ENCODE measurements at regions not wholly inside any gene's neighbourhood (a gene's known extent, or its start where the extent isn't known, plus 50 kb on each side); places are given as distances from the start of the nearest gene placed in this dataset.

- intact Hi-C loops (cut with micrococcal nuclease; ENCODE audit: unreplicated experiment) = no loop called here
- Histone ChIP-seq H3K4me2 (ENCODE audit: control insufficient read depth, insufficient read depth) (no peak overlapping the region), H3K36me3 (ENCODE audit: control insufficient read depth in 2 of 2, insufficient read depth in 2 of 2, low read length in 1 of 2) (no peaks in the 10 kb centered on the region), H3K27ac (ENCODE audit: control insufficient read depth, insufficient read depth) (no peak overlapping the region), H3K9me3 (replicated peaks; ENCODE audit: control insufficient read depth, insufficient read depth, low read length) (no peaks in the 10 kb centered on the region), H3K4me1 (ENCODE audit: control insufficient read depth, insufficient read depth, low read length) (no peaks in the 10 kb centered on the region), H4K20me1 (ENCODE audit: control insufficient read depth, insufficient read depth) (no peaks in the 10 kb centered on the region), H3K9ac (ENCODE audit: control insufficient read depth, insufficient read depth, low read length) (no peak overlapping the region), H2AFZ (ENCODE audit: control insufficient read depth, low read depth, low read length) (no peak overlapping the region), H3K79me2 (ENCODE audit: control insufficient read depth, insufficient read depth, low read length) (no peaks in the 10 kb centered on the region), H3K27me3 (replicated peaks in 1 of 2; ENCODE audit: control insufficient read depth in 2 of 2, insufficient read depth in 2 of 2, low read length in 1 of 2) (no peaks in the 10 kb centered on the region), H3K4me3 (no peak overlapping the region)
- in situ Hi-C loops (cut with MboI) = no loop called here
- ChIA-PET RAD21 (ENCODE audit: unreplicated experiment) (no interaction called here), POLR2A (no interaction called here), CTCF (no interaction called here), SMC1A (ENCODE audit: uncharacterized antibody, unreplicated experiment) (no interaction called here)
- ATAC-seq (no peak), FAIRE-seq (no peak), DNase-seq (ENCODE audit: low read depth, low spot score) (no peak)
- TF ChIP-seq, protein P1, sequence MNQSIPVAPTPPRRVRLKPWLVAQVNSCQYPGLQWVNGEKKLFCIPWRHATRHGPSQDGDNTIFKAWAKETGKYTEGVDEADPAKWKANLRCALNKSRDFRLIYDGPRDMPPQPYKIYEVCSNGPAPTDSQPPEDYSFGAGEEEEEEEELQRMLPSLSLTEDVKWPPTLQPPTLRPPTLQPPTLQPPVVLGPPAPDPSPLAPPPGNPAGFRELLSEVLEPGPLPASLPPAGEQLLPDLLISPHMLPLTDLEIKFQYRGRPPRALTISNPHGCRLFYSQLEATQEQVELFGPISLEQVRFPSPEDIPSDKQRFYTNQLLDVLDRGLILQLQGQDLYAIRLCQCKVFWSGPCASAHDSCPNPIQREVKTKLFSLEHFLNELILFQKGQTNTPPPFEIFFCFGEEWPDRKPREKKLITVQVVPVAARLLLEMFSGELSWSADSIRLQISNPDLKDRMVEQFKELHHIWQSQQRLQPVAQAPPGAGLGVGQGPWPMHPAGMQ (IDR thresholded peaks at IDR 0.05; ENCODE audit: borderline replicate concordance) = no peak
- TF ChIP-seq STAT1 (conservative IDR thresholded peaks at IDR 0.05) = no peak
- no peak for TF ChIP-seq RB1 (IDR thresholded peaks at IDR 0.05; ENCODE audit: borderline replicate concordance)
- no peak for TF ChIP-seq NFIC (IDR thresholded peaks at IDR 0.05; ENCODE audit: low read depth, low read length)
- no peak for TF ChIP-seq POLR2AphosphoS5 (IDR thresholded peaks at IDR 0.05; ENCODE audit: low read length)
- TF ChIP-seq MYC (IDR thresholded peaks at IDR 0.05; ENCODE audit: insufficient read depth, insufficient read length, insufficient replicate concordance, low read length, severe bottlenecking) = no peak
- TF ChIP-seq WRNIP1 (IDR thresholded peaks at IDR 0.05; ENCODE audit: borderline replicate concordance, low read depth, low read length) = no peak
- TF ChIP-seq EED (IDR thresholded peaks at IDR 0.05; ENCODE audit: low read depth) = no peak
- TF ChIP-seq EP300 (IDR thresholded peaks at IDR 0.05; ENCODE audit: borderline replicate concordance in 1 of 2, control insufficient read depth in 1 of 2, low read depth in 2 of 2, low read length in 2 of 2) = no peak
- no peak for TF ChIP-seq DPF2 (IDR thresholded peaks at IDR 0.05)
- TF ChIP-seq, protein P2, sequence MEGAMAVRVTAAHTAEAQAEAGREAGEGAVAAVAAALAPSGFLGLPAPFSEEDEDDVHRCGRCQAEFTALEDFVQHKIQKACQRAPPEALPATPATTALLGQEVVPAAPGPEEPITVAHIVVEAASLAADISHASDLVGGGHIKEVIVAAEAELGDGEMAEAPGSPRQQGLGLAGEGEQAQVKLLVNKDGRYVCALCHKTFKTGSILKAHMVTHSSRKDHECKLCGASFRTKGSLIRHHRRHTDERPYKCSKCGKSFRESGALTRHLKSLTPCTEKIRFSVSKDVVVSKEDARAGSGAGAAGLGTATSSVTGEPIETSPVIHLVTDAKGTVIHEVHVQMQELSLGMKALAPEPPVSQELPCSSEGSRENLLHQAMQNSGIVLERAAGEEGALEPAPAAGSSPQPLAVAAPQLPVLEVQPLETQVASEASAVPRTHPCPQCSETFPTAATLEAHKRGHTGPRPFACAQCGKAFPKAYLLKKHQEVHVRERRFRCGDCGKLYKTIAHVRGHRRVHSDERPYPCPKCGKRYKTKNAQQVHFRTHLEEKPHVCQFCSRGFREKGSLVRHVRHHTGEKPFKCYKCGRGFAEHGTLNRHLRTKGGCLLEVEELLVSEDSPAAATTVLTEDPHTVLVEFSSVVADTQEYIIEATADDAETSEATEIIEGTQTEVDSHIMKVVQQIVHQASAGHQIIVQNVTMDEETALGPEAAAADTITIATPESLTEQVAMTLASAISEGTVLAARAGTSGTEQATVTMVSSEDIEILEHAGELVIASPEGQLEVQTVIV (IDR thresholded peaks at IDR 0.05; ENCODE audit: borderline replicate concordance, partially characterized antibody) = no peak
- no peak for TF ChIP-seq CBFB (IDR thresholded peaks at IDR 0.05; ENCODE audit: low read depth)
- no peak for TF ChIP-seq BRCA1 (IDR thresholded peaks at IDR 0.05; ENCODE audit: low read depth, low read length)
- TF ChIP-seq USF2 (IDR thresholded peaks at IDR 0.05; ENCODE audit: borderline replicate concordance, low read depth, low read length) = no peak
- no peak for TF ChIP-seq BHLHE40 (IDR thresholded peaks at IDR 0.05; ENCODE audit: borderline replicate concordance in 1 of 2, low read depth in 2 of 2, low read length in 1 of 2)
- TF ChIP-seq MAX (IDR thresholded peaks at IDR 0.05; ENCODE audit: low read depth, low read length) = no peak
- no peak for TF ChIP-seq STAT3 (IDR thresholded peaks at IDR 0.05; ENCODE audit: low read depth, low read length)
- no peak for TF ChIP-seq PAX8 (IDR thresholded peaks at IDR 0.05)
- no peak for TF ChIP-seq POU2F2 (IDR thresholded peaks at IDR 0.05; ENCODE audit: borderline replicate concordance, low read depth, low read length)
- no TSS peak for BruUV-seq (replicated peaks)
- 80% methylated on average over 21 of the region's 21 CpGs for WGBS (ENCODE audit: insufficient coverage, insufficient replicate concordance, low lambda C conversion rate, missing lambda C conversion rate)
Measured at GRCh38 chr2:33903701-33904100, 304.6 kb upstream of the FAM98A start.

Measured in GM12878 (cell line).